ENCODE measurements at regions not wholly inside any gene's neighbourhood (a gene's known extent, or its start where the extent isn't known, plus 50 kb on each side); places are given as distances from the start of the nearest gene placed in this dataset.

GRCh38 chr11:92087725-92088537 is 136.7 kb upstream of the FAT3 start:
- no peaks in the 10 kb centered on the region for H3K4me1 ChIP-seq (ENCODE audit: control insufficient read depth in 1 of 2, insufficient read depth in 2 of 2, low read depth in 1 of 2, low read length in 1 of 2)
- H3K27me3 ChIP-seq (ENCODE audit: insufficient read depth): no peaks in the 10 kb centered on the region
- H3K9me2 ChIP-seq: no peaks in the 10 kb centered on the region
- no peak overlapping the region for H3K27ac ChIP-seq (ENCODE audit: low read depth in 2 of 2, low read length in 1 of 2)
- POLR2A ChIA-PET: no interaction called here
- no peak for TF ChIP-seq GABPA (IDR thresholded peaks at IDR 0.05; ENCODE audit: low read depth)
- no peak for TF ChIP-seq RXRA (IDR thresholded peaks at IDR 0.05; ENCODE audit: borderline replicate concordance, low read depth)
- TF ChIP-seq GATA2 (CRISPR knock-in tag; IDR thresholded peaks at IDR 0.05): no peak
- TF ChIP-seq TCF12 (IDR thresholded peaks at IDR 0.05): no peak
- TF ChIP-seq EP300 (IDR thresholded peaks at IDR 0.05; ENCODE audit: borderline replicate concordance in 1 of 2, low read depth in 1 of 2, low read length in 1 of 2): no peak
- H3K9ac ChIP-seq: no peak overlapping the region
- 62% methylated on average over 5 of the region's 5 CpGs for WGBS (ENCODE audit: low lambda C conversion rate)
- H3K4me2 ChIP-seq: no peak overlapping the region
- H3F3A ChIP-seq (replicated peaks; ENCODE audit: insufficient read depth): no peaks in the 10 kb centered on the region
- H3K9me3 ChIP-seq: no peaks in the 10 kb centered on the region
- H3K79me2 ChIP-seq (ENCODE audit: insufficient read depth): no peaks in the 10 kb centered on the region
- H4K20me1 ChIP-seq (ENCODE audit: insufficient read depth): no peaks in the 10 kb centered on the region
- no peaks in the 10 kb centered on the region for H3K36me3 ChIP-seq (replicated peaks in 1 of 2; ENCODE audit: control insufficient read depth in 1 of 2, insufficient read depth in 2 of 2, low read length in 1 of 2)
- H2AFZ ChIP-seq (ENCODE audit: low read depth): no peak overlapping the region
- CTCF ChIA-PET: no interaction called here
- no peak overlapping the region for H3K4me3 ChIP-seq (ENCODE audit: low read depth in 2 of 2, low read length in 1 of 2)
- no peak for DNase-seq

GRCh38 chr11:92083123-92083522 is 141.5 kb upstream of the FAT3 start:
- H4K20me1 ChIP-seq (ENCODE audit: insufficient read depth): no peaks in the 10 kb centered on the region
- WGBS (ENCODE audit: low lambda C conversion rate): 61% methylated on average over 3 of the region's 3 CpGs
- H3K79me2 ChIP-seq (ENCODE audit: insufficient read depth): no peaks in the 10 kb centered on the region
- no peak for TF ChIP-seq PBX3 (IDR thresholded peaks at IDR 0.05)
- TF ChIP-seq REST (IDR thresholded peaks at IDR 0.05; ENCODE audit: low read depth, low read length): no peak
- TF ChIP-seq IRF3 (IDR thresholded peaks at IDR 0.05; ENCODE audit: low read depth, low read length): no peak
- TF ChIP-seq CTCF (IDR thresholded peaks at IDR 0.05): no peak
- TF ChIP-seq GATA2 (CRISPR knock-in tag; IDR thresholded peaks at IDR 0.05): no peak
- no peak for TF ChIP-seq POLR2AphosphoS5 (IDR thresholded peaks at IDR 0.05; ENCODE audit: low read depth, low read length)
- POLR2A ChIA-PET: no interaction called here
- H3F3A ChIP-seq (replicated peaks; ENCODE audit: insufficient read depth): no peaks in the 10 kb centered on the region
- H3K9me2 ChIP-seq: no peaks in the 10 kb centered on the region
- no peaks in the 10 kb centered on the region for H3K9me3 ChIP-seq
- no peak overlapping the region; the same call in 1 of the 2 replicates for H2AFZ ChIP-seq (ENCODE audit: low read depth)
- DNase-seq: no peak
- H3K27ac ChIP-seq (ENCODE audit: low read depth in 2 of 2, low read length in 1 of 2): no peak overlapping the region
- H3K9ac ChIP-seq: no peak overlapping the region
- H3K27me3 ChIP-seq (ENCODE audit: insufficient read depth): no peaks in the 10 kb centered on the region
- no peak overlapping the region for H3K4me2 ChIP-seq
- H3K4me3 ChIP-seq (ENCODE audit: low read depth in 2 of 2, low read length in 1 of 2): no peak overlapping the region
- CTCF ChIA-PET: no interaction called here
- no peaks in the 10 kb centered on the region for H3K36me3 ChIP-seq (replicated peaks in 1 of 2; ENCODE audit: control insufficient read depth in 1 of 2, insufficient read depth in 2 of 2, low read length in 1 of 2)
- no peaks in the 10 kb centered on the region for H3K4me1 ChIP-seq (ENCODE audit: control insufficient read depth in 1 of 2, insufficient read depth in 2 of 2, low read depth in 1 of 2, low read length in 1 of 2)

Data from SK-N-SH (cell line).